ENCODE measurements at regions not wholly inside any gene's neighbourhood (a gene's known extent, or its start where the extent isn't known, plus 50 kb on each side); places are given as distances from the start of the nearest gene placed in this dataset.

- TF ChIP-seq POLR2A (IDR thresholded peaks at IDR 0.05), result no peak
- TF ChIP-seq CTCF (IDR thresholded peaks at IDR 0.05), result peak in 1 of 4 experiments; percentile 24
- peak; percentile 59 for TF ChIP-seq POLR2AphosphoS5 (IDR thresholded peaks at IDR 0.05)
These were observed 145.5 kb downstream of the ERCC6L2 start for GRCh38 chr9:96020792-96021550.
